ENCODE measurements at regions not wholly inside any gene's neighbourhood (a gene's known extent, or its start where the extent isn't known, plus 50 kb on each side); places are given as distances from the start of the nearest gene placed in this dataset.

DNA sequence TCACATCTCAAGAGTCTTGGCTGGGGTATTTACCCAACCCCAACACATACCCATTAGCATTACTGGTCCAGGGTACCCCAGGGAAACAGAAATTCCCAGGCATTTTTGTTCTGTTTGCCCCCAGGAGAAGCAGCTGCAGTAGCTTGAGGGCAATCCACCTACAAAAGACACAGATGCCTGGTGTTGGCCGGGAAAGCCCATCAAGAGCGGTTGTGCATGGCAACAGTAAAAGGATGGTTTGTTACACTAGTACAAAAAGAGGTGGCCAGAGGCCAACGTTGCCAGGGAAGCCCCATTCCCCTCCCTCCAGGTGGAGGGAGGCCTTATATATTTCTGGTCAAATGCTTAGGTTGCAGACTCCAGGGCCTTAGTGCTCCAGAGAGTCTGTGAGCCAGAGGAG lies 637.8 kb downstream of the BCOR start (continued):
- TF ChIP-seq, protein P1, sequence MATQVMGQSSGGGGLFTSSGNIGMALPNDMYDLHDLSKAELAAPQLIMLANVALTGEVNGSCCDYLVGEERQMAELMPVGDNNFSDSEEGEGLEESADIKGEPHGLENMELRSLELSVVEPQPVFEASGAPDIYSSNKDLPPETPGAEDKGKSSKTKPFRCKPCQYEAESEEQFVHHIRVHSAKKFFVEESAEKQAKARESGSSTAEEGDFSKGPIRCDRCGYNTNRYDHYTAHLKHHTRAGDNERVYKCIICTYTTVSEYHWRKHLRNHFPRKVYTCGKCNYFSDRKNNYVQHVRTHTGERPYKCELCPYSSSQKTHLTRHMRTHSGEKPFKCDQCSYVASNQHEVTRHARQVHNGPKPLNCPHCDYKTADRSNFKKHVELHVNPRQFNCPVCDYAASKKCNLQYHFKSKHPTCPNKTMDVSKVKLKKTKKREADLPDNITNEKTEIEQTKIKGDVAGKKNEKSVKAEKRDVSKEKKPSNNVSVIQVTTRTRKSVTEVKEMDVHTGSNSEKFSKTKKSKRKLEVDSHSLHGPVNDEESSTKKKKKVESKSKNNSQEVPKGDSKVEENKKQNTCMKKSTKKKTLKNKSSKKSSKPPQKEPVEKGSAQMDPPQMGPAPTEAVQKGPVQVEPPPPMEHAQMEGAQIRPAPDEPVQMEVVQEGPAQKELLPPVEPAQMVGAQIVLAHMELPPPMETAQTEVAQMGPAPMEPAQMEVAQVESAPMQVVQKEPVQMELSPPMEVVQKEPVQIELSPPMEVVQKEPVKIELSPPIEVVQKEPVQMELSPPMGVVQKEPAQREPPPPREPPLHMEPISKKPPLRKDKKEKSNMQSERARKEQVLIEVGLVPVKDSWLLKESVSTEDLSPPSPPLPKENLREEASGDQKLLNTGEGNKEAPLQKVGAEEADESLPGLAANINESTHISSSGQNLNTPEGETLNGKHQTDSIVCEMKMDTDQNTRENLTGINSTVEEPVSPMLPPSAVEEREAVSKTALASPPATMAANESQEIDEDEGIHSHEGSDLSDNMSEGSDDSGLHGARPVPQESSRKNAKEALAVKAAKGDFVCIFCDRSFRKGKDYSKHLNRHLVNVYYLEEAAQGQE (IDR thresholded peaks at IDR 0.05; ENCODE audit: low read depth) = no peak
- TF ChIP-seq POLR2AphosphoS5 (IDR thresholded peaks at IDR 0.05; ENCODE audit: low read depth, low read length) = no peak

DNA sequence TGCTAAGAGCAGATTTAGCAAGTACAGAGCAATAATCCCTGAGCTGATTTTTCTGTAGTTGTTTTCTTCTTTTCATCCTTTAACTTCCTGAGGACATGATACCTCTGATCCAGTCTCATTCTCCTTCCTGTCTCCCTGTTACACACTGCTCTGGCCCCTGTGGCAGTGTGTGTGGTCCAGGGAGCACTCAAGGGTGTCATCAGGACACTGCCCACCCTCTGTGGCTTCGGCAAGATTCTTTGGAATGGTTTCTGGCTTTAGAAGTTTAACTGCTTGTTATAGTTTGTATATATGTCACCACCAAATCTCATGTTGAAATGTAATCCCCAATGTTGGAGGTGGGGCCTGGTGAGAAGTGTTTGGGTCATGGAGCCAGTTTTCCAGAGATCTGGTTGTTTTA lies 637.3 kb downstream of the BCOR start:
- Histone ChIP-seq H2AFZ (ENCODE audit: low read depth, low read length, poor library complexity, severe bottlenecking) (no peak overlapping the region), H3K79me2 (ENCODE audit: insufficient read depth, low read length) (no peaks in the 10 kb centered on the region), H3K4me1 (ENCODE audit: control insufficient read depth in 1 of 2, insufficient read depth in 2 of 2, low read length in 2 of 2) (no peaks in the 10 kb centered on the region), H3K4me2 (ENCODE audit: low read length) (no peak overlapping the region), H3K27me3 (ENCODE audit: insufficient read depth, low read length) (peaks cover 10% of the 10 kb centered on the region; the same call in 1 of the 2 replicates), H3K4me3 (replicated peaks in 1 of 2; ENCODE audit: low read depth in 1 of 2, low read length in 2 of 2) (no peak overlapping the region), H3K9me3 (ENCODE audit: control insufficient read depth in 1 of 2, insufficient read depth in 1 of 2, low read depth in 1 of 2, low read length in 2 of 2) (no peaks in the 10 kb centered on the region), H4K20me1 (ENCODE audit: insufficient read depth) (no peaks in the 10 kb centered on the region), H3K9me2 (ENCODE audit: insufficient read depth) (no peaks in the 10 kb centered on the region), H3K27ac (ENCODE audit: low read depth, low read length) (no peak overlapping the region), H3K36me3 (ENCODE audit: control insufficient read depth in 1 of 2, insufficient read depth in 2 of 2, low read length in 2 of 2) (no peaks in the 10 kb centered on the region), H3K9ac (ENCODE audit: low read length) (no peak overlapping the region)
- CTCF ChIA-PET = no interaction called here
- intact Hi-C loops (cut with micrococcal nuclease) = no loop called here
- no TSS peak for BruUV-seq (replicated peaks)
- TF ChIP-seq CBX3 (IDR thresholded peaks at IDR 0.05; ENCODE audit: low read depth) (no peak), SIN3A (IDR thresholded peaks at IDR 0.05; ENCODE audit: low read depth) (no peak), POLR2A (IDR thresholded peaks at IDR 0.05; ENCODE audit: borderline replicate concordance, extremely low read depth, insufficient read depth, insufficient read length) (no peak), YY1 (IDR thresholded peaks at IDR 0.05; ENCODE audit: extremely low read depth, insufficient replicate concordance, low read depth, low read length) (no peak), ELF1 (IDR thresholded peaks at IDR 0.05; ENCODE audit: borderline replicate concordance, low read depth) (no peak), EZH2phosphoT487 (IDR thresholded peaks at IDR 0.05; ENCODE audit: borderline replicate concordance) (no peak)
- TF ChIP-seq, protein P2, sequence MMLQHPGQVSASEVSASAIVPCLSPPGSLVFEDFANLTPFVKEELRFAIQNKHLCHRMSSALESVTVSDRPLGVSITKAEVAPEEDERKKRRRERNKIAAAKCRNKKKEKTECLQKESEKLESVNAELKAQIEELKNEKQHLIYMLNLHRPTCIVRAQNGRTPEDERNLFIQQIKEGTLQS (IDR thresholded peaks at IDR 0.05) = no peak
- ATAC-seq = no peak
- DNase-seq (ENCODE audit: low read depth, low spot score) = no peak
- POLR2A ChIA-PET = no interaction called here
- RAD21 ChIA-PET (ENCODE audit: low non-redundant PET in 1 of 2, low total read pairs in 2 of 2, uncharacterized antibody in 2 of 2, unreplicated experiment in 2 of 2) = no interaction called here

Data from HCT116 (cell line).